ENCODE measurements at regions not wholly inside any gene's neighbourhood (a gene's known extent, or its start where the extent isn't known, plus 50 kb on each side); places are given as distances from the start of the nearest gene placed in this dataset.

DNA sequence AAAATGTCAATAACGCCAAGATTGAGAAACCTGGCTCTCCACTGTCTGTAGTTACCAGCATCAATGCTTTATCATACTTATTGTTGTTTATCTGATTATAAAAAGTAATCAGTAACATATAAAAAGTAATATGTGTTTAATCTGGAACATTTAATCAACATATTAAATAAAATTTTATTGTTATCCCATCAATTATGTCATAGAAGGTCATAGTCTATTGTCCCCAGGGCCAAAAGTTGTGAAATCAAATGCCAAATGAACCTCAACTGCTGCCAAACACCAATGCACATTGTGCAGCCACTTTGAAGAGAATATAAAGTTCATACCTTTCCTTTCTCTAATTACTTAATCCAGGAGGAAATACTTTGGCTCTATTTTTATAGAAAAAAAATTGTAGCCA, 106.6 kb downstream of the EOMES start:
- TF ChIP-seq, protein P1, sequence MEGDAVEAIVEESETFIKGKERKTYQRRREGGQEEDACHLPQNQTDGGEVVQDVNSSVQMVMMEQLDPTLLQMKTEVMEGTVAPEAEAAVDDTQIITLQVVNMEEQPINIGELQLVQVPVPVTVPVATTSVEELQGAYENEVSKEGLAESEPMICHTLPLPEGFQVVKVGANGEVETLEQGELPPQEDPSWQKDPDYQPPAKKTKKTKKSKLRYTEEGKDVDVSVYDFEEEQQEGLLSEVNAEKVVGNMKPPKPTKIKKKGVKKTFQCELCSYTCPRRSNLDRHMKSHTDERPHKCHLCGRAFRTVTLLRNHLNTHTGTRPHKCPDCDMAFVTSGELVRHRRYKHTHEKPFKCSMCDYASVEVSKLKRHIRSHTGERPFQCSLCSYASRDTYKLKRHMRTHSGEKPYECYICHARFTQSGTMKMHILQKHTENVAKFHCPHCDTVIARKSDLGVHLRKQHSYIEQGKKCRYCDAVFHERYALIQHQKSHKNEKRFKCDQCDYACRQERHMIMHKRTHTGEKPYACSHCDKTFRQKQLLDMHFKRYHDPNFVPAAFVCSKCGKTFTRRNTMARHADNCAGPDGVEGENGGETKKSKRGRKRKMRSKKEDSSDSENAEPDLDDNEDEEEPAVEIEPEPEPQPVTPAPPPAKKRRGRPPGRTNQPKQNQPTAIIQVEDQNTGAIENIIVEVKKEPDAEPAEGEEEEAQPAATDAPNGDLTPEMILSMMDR (IDR thresholded peaks at IDR 0.05), result no peak
- no peak for TF ChIP-seq POLR2A (IDR thresholded peaks at IDR 0.05)

All from uterus (tissue), 2 donors.